ENCODE measurements at regions not wholly inside any gene's neighbourhood (a gene's known extent, or its start where the extent isn't known, plus 50 kb on each side); places are given as distances from the start of the nearest gene placed in this dataset.

DNA sequence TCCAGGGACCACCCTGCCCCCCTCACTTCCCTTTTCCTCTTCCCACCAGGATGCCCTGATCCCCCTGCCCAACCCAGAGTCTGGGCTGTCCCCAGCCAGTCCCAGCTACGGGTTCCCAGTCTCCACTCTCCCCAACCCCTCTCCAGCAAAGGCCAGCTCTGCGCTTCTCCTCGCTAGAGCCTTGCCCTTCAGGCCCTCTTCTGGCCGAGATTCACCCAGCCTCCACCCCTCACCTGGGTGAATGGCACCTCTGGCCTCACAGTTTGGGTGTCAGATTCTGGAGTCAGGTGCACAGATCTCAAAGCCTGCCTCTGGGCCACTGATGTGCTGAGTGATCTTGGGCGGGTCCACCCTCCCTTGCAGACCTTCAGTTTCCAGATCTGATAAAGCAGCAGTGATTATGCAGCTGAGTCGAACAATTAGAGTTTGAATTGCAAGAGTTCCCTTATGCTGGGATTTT is 185.6 kb upstream of the TNRC6C start:
- no peak for TF ChIP-seq EZH2 (IDR thresholded peaks at IDR 0.05; ENCODE audit: low read length, missing control alignments)
- TF ChIP-seq, protein P1, sequence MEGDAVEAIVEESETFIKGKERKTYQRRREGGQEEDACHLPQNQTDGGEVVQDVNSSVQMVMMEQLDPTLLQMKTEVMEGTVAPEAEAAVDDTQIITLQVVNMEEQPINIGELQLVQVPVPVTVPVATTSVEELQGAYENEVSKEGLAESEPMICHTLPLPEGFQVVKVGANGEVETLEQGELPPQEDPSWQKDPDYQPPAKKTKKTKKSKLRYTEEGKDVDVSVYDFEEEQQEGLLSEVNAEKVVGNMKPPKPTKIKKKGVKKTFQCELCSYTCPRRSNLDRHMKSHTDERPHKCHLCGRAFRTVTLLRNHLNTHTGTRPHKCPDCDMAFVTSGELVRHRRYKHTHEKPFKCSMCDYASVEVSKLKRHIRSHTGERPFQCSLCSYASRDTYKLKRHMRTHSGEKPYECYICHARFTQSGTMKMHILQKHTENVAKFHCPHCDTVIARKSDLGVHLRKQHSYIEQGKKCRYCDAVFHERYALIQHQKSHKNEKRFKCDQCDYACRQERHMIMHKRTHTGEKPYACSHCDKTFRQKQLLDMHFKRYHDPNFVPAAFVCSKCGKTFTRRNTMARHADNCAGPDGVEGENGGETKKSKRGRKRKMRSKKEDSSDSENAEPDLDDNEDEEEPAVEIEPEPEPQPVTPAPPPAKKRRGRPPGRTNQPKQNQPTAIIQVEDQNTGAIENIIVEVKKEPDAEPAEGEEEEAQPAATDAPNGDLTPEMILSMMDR (conservative IDR thresholded peaks at IDR 0.05 in 1 of 2, IDR thresholded peaks at IDR 0.05 in 1 of 2; ENCODE audit: low read depth in 1 of 2, low read length in 2 of 2): no peak
